ENCODE measurements at regions not wholly inside any gene's neighbourhood (a gene's known extent, or its start where the extent isn't known, plus 50 kb on each side); places are given as distances from the start of the nearest gene placed in this dataset.

GRCh38 chr1:166507347-166507746 is 331.9 kb upstream of the POGK start:
- no peak for TF ChIP-seq CTCF (IDR thresholded peaks at IDR 0.05 in 8 of 11, conservative IDR thresholded peaks at IDR 0.05 in 3 of 11)
- TF ChIP-seq POLR2A (IDR thresholded peaks at IDR 0.05) = no peak
